CD4-positive, alpha-beta T cell treated with Interleukin-4 for 4 hours (primary cell): ENCODE measurements at regions not wholly inside any gene's neighbourhood (a gene's known extent, or its start where the extent isn't known, plus 50 kb on each side); places are given as distances from the start of the nearest gene placed in this dataset.

Source experiments
- DNase-seq: peaks from one replicate; pipeline ENCODE4 v3.0.0-alpha.2; 2020

- DNase-seq, result no peak
Observed at GRCh38 chr11:127255209-127255608, 254.6 kb upstream of the KIRREL3 start.

GRCh38 chr11:127252321-127252720 lies 251.8 kb upstream of the KIRREL3 start:
- DNase-seq, result no peak

- DNase-seq, result no peak
Observed at GRCh38 chr11:127249576-127249975, 249.0 kb upstream of the KIRREL3 start.

GRCh38 chr11:127248476-127248875 lies 247.9 kb upstream of the KIRREL3 start:
- no peak for DNase-seq

GRCh38 chr11:127247261-127247851 lies 246.8 kb upstream of the KIRREL3 start:
- DNase-seq, result no peak

- DNase-seq, result no peak
Observed at GRCh38 chr11:127242676-127243075, 242.1 kb upstream of the KIRREL3 start.

GRCh38 chr11:127238321-127238720 lies 237.8 kb upstream of the KIRREL3 start:
- no peak for DNase-seq

- DNase-seq, result no peak
Observed at GRCh38 chr11:127236776-127237175, 236.2 kb upstream of the KIRREL3 start.

- no peak for DNase-seq
Observed at GRCh38 chr11:127233998-127234397, 233.4 kb upstream of the KIRREL3 start.

- DNase-seq, result no peak
Observed at GRCh38 chr11:127230392-127230791, 229.8 kb upstream of the KIRREL3 start.

GRCh38 chr11:127226949-127227348 lies 226.4 kb upstream of the KIRREL3 start:
- DNase-seq, result no peak

- no peak for DNase-seq
Observed at GRCh38 chr11:127226380-127226779, 225.8 kb upstream of the KIRREL3 start.

- no peak for DNase-seq
Observed at GRCh38 chr11:127225619-127226018, 225.0 kb upstream of the KIRREL3 start.

- DNase-seq, result no peak
Observed at GRCh38 chr11:127224276-127224675, 223.7 kb upstream of the KIRREL3 start.

- DNase-seq, result no peak
Observed at GRCh38 chr11:127223633-127224032, 223.1 kb upstream of the KIRREL3 start.

GRCh38 chr11:127223026-127223425 lies 222.5 kb upstream of the KIRREL3 start:
- DNase-seq, result no peak

- DNase-seq, result no peak
Observed at GRCh38 chr11:127219704-127220103, 219.1 kb upstream of the KIRREL3 start.

GRCh38 chr11:127218275-127218608 lies 217.7 kb upstream of the KIRREL3 start:
- DNase-seq, result no peak

- no peak for DNase-seq
Observed at GRCh38 chr11:127217452-127218274, 217.1 kb upstream of the KIRREL3 start.

- DNase-seq, result no peak
Observed at GRCh38 chr11:127205688-127206217, 205.2 kb upstream of the KIRREL3 start.

- no peak for DNase-seq
Observed at GRCh38 chr11:127203490-127203889, 202.9 kb upstream of the KIRREL3 start.

- DNase-seq, result no peak
Observed at GRCh38 chr11:127202105-127202504, 201.5 kb upstream of the KIRREL3 start.

- no peak for DNase-seq
Observed at GRCh38 chr11:127199306-127199801, 198.8 kb upstream of the KIRREL3 start.

- no peak for DNase-seq
Observed at GRCh38 chr11:127195501-127196120, 195.0 kb upstream of the KIRREL3 start.
